Activated naive CD4-positive, alpha-beta T cell treated with anti-CD3 and anti-CD28 coated beads, Interleukin-2, amount 50 U/mL, for 24 hours (primary cell): ENCODE measurements at regions not wholly inside any gene's neighbourhood (a gene's known extent, or its start where the extent isn't known, plus 50 kb on each side); places are given as distances from the start of the nearest gene placed in this dataset.

ENCODE experiments used
- H3K27ac Mint-ChIP-seq: one replicate; pipeline ENCODE4 v1.8.0; 2021; ENCODE audit warnings: mild to moderate bottlenecking, mixed read lengths
- H3K27me3 Mint-ChIP-seq: one replicate; pipeline ENCODE4 v1.8.0; 2021; ENCODE audit warnings: mixed read lengths
- H3K36me3 Mint-ChIP-seq: one replicate; pipeline ENCODE4 v1.8.0; 2021; ENCODE audit warnings: mixed read lengths
- H3K4me1 Mint-ChIP-seq: one replicate; pipeline ENCODE4 v1.8.0; 2021; ENCODE audit warnings: mixed read lengths
- H3K4me3 Mint-ChIP-seq: one replicate; pipeline ENCODE4 v1.8.0; 2021; ENCODE audit warnings: mild to moderate bottlenecking, mixed read lengths
- H3K9me3 Mint-ChIP-seq: one replicate; pipeline ENCODE4 v1.8.0; 2021; ENCODE audit warnings: mixed read lengths

DNA sequence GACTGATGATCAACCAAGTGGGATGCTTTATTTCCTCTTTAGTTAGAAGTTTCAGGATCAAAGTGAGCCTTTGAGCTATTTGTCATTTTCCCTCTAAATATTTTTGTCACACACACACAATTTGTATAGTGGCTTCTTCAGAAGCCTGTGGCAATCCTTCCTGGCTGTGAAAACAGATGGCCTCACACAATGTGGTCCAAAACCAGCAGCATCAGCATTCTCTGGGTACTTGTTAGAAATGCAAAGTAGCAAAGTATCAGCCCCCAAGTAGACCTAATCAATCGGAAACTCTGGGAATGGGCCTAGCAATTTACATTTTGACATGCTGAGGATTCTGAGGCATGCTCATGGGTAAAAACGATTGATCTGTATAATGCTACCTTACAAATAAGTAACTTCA, 115.9 kb downstream of the PAX1 start:
- Mint-ChIP-seq H3K27ac (no peak overlapping the region), H3K4me3 (no peak overlapping the region), H3K27me3 (peaks cover 2% of the 10 kb centered on the region), H3K36me3 (no peaks in the 10 kb centered on the region), H3K9me3 (no peaks in the 10 kb centered on the region), H3K4me1 (no peaks in the 10 kb centered on the region)

DNA sequence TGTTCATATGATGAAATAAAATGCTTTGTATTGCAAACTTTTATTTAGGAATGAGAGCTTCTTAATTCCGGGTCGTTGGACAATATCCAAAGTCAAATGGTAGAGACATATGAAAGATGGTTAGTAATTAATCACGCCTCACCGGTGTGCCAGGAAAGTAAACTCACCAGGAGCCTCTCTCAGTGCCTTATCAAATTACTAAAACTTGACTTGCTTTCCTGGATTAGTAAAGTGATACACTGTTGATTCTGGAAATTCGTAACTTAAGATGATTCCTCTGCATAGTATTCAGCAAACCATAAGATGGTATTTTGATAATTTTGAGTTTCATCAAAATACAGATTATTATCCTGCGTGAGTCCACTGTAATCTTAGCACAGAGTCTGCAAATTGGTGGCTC, 115.2 kb downstream of the PAX1 start:
- no peaks in the 10 kb centered on the region for H3K4me1 Mint-ChIP-seq
- H3K27me3 Mint-ChIP-seq = no peaks in the 10 kb centered on the region
- no peaks in the 10 kb centered on the region for H3K36me3 Mint-ChIP-seq
- no peak overlapping the region for H3K27ac Mint-ChIP-seq
- H3K4me3 Mint-ChIP-seq = no peak overlapping the region
- no peaks in the 10 kb centered on the region for H3K9me3 Mint-ChIP-seq

DNA sequence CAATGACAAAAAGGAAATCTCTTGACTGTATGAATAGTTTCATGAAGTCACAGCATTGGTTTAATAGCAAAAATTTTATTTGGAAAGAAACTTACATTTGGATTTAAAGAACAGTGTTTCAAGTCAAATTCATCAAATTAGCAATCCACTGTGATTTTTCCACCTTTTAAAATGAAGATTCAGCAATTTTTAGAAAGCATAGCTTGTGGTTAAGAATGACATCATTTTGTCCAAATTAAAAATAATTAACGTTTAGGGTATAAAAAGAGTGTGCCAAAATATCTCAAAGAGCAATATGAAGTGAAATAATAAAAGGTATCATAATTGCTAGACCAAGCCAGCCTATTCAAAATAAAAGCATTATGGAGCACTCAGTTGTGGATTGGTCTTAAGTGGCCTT, 114.6 kb downstream of the PAX1 start:
- Mint-ChIP-seq H3K4me1 (no peaks in the 10 kb centered on the region), H3K27me3 (no peaks in the 10 kb centered on the region), H3K9me3 (no peaks in the 10 kb centered on the region), H3K36me3 (no peaks in the 10 kb centered on the region), H3K27ac (no peak overlapping the region), H3K4me3 (no peak overlapping the region)

DNA sequence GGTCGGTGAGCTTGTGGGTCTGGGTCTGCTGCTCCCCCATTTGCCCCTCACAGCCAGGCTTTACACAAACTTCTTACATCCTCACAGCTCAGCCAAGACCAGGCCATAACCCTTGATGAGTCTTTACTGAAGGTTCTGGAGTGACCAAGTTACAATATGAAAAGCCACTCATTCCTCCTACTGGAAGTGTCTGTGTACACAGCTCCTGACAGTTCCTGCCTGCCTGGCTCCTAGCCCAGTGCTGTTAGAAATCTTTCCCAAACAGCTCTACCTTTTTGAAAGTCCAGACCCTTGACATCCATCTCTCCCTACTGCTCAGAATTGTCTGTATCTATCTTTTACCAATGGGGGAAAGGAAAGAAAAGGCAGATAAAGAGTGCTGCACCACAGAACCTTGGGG, 106.9 kb downstream of the PAX1 start:
- H3K4me3 Mint-ChIP-seq = no peak overlapping the region
- H3K27ac Mint-ChIP-seq = no peak overlapping the region
- no peaks in the 10 kb centered on the region for H3K27me3 Mint-ChIP-seq
- H3K36me3 Mint-ChIP-seq = no peaks in the 10 kb centered on the region
- H3K4me1 Mint-ChIP-seq = no peaks in the 10 kb centered on the region
- peaks cover 6% of the 10 kb centered on the region for H3K9me3 Mint-ChIP-seq

DNA sequence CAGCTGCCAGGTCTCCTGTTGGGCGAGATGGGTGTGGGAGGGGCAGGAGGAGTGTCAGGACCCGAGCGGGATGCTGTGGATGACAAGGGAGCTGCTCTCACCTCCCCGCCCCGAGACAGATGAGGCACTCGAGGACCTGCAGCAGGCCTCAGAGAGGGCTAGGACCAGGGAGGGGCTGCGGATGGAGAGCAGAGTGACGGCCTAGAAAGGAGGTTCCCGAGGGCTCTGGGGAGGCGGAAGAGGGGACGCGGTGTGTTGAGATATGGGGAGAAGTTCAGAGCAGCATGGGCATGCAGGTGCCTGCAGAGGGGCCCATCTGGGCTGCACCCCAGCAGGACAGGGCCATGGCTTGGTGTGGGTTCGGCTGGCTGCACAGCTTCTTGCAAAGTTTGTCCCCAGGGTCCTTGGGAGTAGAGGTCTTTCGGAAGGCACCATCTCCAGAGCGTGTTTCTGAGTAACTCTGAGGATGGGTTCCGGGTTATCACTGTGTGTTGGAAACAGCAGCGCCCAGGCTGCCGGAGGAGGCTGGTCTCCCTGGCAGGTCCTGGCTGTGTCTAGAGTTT, 104.6 kb downstream of the PAX1 start:
- Mint-ChIP-seq H3K9me3 (peaks cover 12% of the 10 kb centered on the region), H3K4me1 (no peaks in the 10 kb centered on the region), H3K27me3 (no peaks in the 10 kb centered on the region), H3K27ac (no peak overlapping the region), H3K36me3 (no peaks in the 10 kb centered on the region), H3K4me3 (no peak overlapping the region)

DNA sequence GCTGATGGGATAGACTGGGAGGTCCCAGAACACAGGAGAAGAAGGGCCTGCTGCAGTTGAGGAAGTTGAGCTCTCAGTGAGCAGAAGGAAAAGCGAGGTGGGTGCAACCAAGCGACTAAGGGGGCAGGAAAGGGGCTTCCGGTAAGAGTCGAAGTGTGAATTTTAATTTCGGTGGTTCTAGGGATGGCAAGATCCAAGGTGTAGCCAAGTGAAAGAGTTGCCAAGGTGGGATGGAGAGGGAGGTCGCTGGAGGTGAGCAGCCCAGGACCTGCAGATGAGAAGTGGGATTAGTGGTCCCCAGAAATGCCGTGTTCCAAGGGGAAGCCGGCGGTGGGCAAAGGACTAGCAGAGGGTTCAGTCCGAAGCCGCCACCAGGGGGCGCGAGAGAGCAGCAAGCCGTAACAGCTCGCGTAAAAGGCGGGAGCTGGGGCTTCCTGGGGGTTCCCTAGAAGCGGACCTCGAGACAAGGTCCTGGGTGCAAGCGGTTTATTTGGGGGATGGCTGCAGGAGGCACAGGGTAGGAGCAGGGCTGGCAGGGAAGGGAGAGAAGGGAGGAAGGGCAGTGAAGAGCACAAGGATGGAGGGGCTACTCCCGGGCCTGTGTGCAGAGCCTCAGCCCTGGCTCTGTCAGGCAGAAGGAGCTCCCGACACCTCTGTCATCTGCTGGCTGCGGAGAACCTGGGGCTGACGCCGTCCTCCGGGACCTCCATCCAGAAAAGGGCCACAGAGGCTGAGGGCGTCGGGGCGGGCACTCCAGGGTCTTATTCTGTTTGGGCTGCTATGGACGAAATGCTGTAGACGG, 103.6 kb downstream of the PAX1 start:
- Mint-ChIP-seq H3K4me1 (no peaks in the 10 kb centered on the region), H3K27me3 (no peaks in the 10 kb centered on the region), H3K4me3 (no peak overlapping the region), H3K9me3 (peaks cover 12% of the 10 kb centered on the region), H3K27ac (peak overlapping the region; percentile 66), H3K36me3 (no peaks in the 10 kb centered on the region)

DNA sequence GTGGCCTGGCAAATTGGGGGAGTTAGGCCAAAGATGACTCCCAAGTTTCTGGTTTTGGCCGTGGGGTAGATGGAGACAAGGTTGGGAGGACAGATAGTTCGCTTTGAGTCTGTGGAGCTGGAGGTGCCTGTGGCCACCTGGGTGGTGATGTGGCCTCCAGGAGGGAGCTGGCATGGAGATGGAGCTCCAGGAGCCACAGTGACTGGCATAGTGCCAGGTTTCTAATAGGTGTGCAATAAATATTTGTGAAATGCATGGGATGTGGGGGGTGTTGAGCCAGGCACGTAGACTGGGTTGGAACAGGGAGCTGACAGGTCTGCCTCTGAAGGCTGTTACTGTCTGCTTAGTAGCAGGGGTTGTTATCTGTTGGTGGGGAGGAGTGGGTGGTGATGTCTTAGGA, 102.7 kb downstream of the PAX1 start:
- Mint-ChIP-seq H3K4me1 (no peaks in the 10 kb centered on the region), H3K9me3 (peaks cover 12% of the 10 kb centered on the region), H3K36me3 (no peaks in the 10 kb centered on the region), H3K4me3 (no peak overlapping the region), H3K27ac (no peak overlapping the region), H3K27me3 (no peaks in the 10 kb centered on the region)

DNA sequence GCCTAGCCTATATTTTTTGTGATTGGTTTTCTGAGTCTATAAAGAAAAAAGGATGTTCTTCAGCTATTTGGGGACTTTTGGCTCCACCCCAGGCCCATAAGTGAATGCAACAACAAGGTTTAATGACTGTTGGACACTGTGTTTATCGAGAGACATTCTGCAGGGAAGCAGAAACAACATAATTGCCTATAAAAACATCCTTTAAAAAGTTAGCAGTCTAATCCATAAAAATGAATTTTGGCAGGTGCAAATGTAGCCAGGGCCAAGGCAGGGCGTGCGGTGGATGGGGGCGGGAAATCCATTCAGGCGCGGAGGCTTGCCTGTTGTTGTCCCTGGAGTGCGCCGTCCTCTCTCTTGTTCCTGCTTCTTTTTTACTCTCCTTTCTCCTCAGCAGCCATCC, 99.3 kb downstream of the PAX1 start:
- H3K4me1 Mint-ChIP-seq = no peaks in the 10 kb centered on the region
- H3K4me3 Mint-ChIP-seq = no peak overlapping the region
- H3K27me3 Mint-ChIP-seq = no peaks in the 10 kb centered on the region
- H3K36me3 Mint-ChIP-seq = no peaks in the 10 kb centered on the region
- H3K9me3 Mint-ChIP-seq = peaks cover 12% of the 10 kb centered on the region
- no peak overlapping the region for H3K27ac Mint-ChIP-seq

DNA sequence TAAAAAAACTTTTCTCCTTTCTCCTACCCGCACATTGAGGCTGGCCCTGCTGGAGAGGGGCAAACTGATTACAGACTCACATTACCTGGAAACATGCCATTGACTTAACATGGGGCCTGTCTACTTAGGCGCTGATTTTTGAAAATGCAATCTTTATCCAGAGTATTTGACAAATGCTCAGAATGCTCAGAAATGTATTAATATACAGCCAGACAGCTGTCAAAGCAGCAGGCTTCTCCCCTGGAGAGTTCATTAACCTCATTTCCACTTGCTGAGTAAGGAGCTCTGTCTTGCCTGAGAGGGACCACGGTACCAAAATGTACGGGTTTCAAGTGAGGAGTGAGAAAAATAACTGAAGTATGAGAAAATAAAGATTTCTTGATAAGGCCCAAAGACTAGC, 95.7 kb downstream of the PAX1 start:
- H3K4me1 Mint-ChIP-seq = no peaks in the 10 kb centered on the region
- no peaks in the 10 kb centered on the region for H3K27me3 Mint-ChIP-seq
- no peak overlapping the region for H3K4me3 Mint-ChIP-seq
- H3K36me3 Mint-ChIP-seq = no peaks in the 10 kb centered on the region
- H3K9me3 Mint-ChIP-seq = peaks cover 6% of the 10 kb centered on the region
- H3K27ac Mint-ChIP-seq = no peak overlapping the region

DNA sequence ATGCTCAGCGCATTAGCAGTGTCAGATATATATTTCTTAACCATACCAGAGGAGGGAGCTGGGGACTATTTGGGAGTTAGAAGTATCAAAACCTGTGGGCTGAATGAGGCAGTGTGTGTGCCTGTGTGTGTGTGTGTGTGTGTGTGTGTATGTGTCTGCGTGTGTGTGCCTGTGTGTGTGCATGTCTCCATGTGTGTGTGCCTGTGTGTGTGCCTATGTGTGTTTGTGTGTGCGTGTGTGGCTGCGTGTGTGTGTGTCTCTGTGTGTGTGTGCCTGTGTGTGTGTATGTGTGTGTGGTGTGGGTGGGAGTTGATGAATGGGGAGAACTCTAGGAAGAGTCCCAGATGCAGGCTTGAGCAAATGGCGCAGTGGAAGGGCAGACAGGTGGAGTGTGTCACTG, 92.9 kb downstream of the PAX1 start:
- Mint-ChIP-seq H3K4me3 (no peak overlapping the region), H3K4me1 (no peaks in the 10 kb centered on the region), H3K9me3 (no peaks in the 10 kb centered on the region), H3K27ac (peak overlapping the region; percentile 38), H3K27me3 (no peaks in the 10 kb centered on the region), H3K36me3 (no peaks in the 10 kb centered on the region)

DNA sequence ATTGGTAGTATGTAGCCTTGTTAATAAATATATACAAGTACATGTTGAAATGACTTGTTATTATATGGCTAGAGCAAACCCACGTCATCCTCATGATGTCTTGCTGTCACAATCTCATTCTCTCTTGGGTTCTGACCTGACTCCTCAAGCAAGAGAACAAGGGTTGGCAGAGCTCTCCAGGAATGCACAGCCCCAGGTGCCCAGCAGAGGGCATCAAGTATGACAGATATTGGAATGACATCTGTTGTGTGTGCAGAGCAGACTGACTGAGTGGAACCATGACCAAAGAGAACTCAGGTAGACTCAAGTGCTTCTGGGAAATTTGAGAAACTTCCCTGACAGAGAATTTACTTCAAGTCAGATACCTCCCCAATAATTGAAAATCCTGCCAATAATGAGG, 90.6 kb downstream of the PAX1 start:
- Mint-ChIP-seq H3K4me3 (no peak overlapping the region), H3K9me3 (no peaks in the 10 kb centered on the region), H3K27me3 (no peaks in the 10 kb centered on the region), H3K27ac (no peak overlapping the region), H3K36me3 (no peaks in the 10 kb centered on the region), H3K4me1 (no peaks in the 10 kb centered on the region)

DNA sequence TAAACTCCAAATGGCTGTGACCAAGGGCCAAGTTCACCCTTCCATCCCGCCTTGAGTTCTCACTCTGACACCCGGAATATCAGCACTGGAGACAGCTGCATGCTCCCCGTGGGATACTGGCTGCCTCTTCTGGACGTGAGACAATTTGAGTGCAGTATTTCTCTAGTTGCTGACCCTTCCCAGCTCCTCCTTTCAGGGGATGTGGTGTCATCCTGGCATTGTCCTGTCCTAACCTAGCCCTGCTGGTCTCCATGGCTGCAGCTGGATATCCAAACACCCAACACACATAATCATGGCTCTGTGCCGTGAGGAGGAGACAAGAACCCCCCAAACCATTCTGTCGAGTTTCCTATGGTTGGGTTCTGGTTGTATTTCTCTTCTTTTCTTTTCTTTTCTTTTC, 82.6 kb downstream of the PAX1 start:
- H3K9me3 Mint-ChIP-seq = peaks cover 18% of the 10 kb centered on the region
- no peaks in the 10 kb centered on the region for H3K4me1 Mint-ChIP-seq
- no peak overlapping the region for H3K4me3 Mint-ChIP-seq
- H3K36me3 Mint-ChIP-seq = no peaks in the 10 kb centered on the region
- no peak overlapping the region for H3K27ac Mint-ChIP-seq
- H3K27me3 Mint-ChIP-seq = peaks cover 4% of the 10 kb centered on the region

DNA sequence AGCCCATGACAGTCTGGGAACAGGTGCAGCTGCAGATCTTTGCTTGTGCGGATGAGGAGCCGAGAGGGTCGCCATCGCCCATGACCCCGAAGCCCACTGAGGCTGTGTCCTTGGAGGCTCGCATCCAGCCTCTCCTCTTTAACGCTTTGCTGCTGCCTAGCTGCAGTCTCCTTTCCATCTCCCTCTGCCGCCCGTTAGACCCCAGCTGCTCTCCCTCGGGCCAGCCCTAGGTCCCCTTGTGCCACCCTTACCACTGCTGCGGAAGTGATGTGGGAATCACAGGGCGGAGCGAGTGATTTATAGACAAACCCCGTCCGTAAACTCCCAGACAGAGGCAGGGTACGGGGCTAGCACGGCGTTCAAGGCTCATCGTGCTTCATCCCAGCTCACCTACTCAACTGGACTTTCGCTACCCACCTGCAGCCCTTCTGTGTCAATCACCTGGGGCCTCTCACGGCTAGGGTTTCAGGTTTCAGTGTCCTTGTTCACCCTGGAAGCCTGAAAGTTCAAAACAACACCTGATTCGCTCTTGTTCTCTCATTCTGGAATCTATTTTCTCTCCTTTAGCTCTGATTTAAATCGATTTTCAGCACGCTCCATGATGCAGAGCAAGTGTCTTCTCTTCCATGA, 76.1 kb downstream of the PAX1 start:
- Mint-ChIP-seq H3K36me3 (no peaks in the 10 kb centered on the region), H3K4me1 (no peaks in the 10 kb centered on the region), H3K27me3 (peaks cover 2% of the 10 kb centered on the region), H3K4me3 (no peak overlapping the region), H3K9me3 (peaks cover 18% of the 10 kb centered on the region), H3K27ac (no peak overlapping the region)

DNA sequence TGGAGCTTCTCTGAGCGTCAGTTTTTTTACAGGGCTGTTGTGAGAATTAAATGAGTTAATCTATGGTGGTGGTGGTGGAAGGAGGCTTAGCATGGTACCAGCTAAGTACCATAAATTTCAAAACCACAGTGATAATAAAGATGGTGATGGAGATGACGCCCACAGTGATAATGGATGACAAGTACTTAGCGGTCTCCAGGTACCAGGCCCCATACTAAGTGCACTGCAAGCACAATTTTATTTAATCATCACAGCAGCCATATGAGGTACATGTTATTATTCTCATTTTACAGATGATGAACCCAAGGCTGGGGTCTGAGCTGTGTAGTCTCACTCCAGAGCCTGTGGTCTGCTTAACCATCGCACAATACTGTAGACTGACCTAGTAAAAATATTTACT, 75.1 kb downstream of the PAX1 start:
- H3K4me3 Mint-ChIP-seq = no peak overlapping the region
- H3K9me3 Mint-ChIP-seq = peaks cover 13% of the 10 kb centered on the region
- H3K27me3 Mint-ChIP-seq = peaks cover 2% of the 10 kb centered on the region
- H3K36me3 Mint-ChIP-seq = no peaks in the 10 kb centered on the region
- H3K4me1 Mint-ChIP-seq = no peaks in the 10 kb centered on the region
- no peak overlapping the region for H3K27ac Mint-ChIP-seq
